Esophagus squamous epithelium (tissue), 4 donors: ENCODE measurements at regions not wholly inside any gene's neighbourhood (a gene's known extent, or its start where the extent isn't known, plus 50 kb on each side); places are given as distances from the start of the nearest gene placed in this dataset.

Experiments
- CTCF ChIP-seq, 6 experiments: fragments of 450-650 bp in 4 of 6; fragments of 200-600 bp in 2 of 6; sonication (generic) in 2 of 6; IDR thresholded peaks; one replicate each; pipeline ENCODE4 v1.5.1; 2016 to 2019; ENCODE audit warnings: antibody characterized with exemption in 6 of 6, mild to moderate bottlenecking in 4 of 6, moderate library complexity in 4 of 6
- POLR2A ChIP-seq, 4 donors: fragments of 450-650 bp; IDR thresholded peaks; one replicate each; pipeline ENCODE4 v1.6.1; 2017; ENCODE audit warnings: antibody characterized with exemption in 4 of 4, mild to moderate bottlenecking in 4 of 4, moderate library complexity in 3 of 4

GRCh38 chr2:82128051-82128450 lies 1823.5 kb upstream of the LRRTM1 start:
- TF ChIP-seq CTCF (IDR thresholded peaks at IDR 0.05): no peak
- TF ChIP-seq POLR2A (IDR thresholded peaks at IDR 0.05): no peak
